SK-N-SH treated with all-trans-retinoic acid at 6 μM for 48 hours (cell line): ENCODE measurements at regions not wholly inside any gene's neighbourhood (a gene's known extent, or its start where the extent isn't known, plus 50 kb on each side); places are given as distances from the start of the nearest gene placed in this dataset.

Experiments
- ATAC-seq: fragments of 200-7000 bp; cut with Tn5 transposase; 3 replicates; pipeline ENCODE4 v1.9.1; 2020; ENCODE audit warnings: mild to moderate bottlenecking, moderate library complexity
- ARNTL ChIP-seq: fragments of 450-650 bp; formaldehyde crosslinking; IDR thresholded peaks from 2 replicates; pipeline ENCODE4 v1.5.0; 2020; ENCODE audit warnings: low read depth, mild to moderate bottlenecking, moderate library complexity, borderline replicate concordance
- BACH2 ChIP-seq: fragments of 250-450 bp; sonication (Bioruptor Pico); IDR thresholded peaks from 2 replicates; pipeline ENCODE4 v1.9.0; 2021; ENCODE audit warnings: mild to moderate bottlenecking, borderline replicate concordance
- CSDC2 ChIP-seq: fragments of 250-450 bp; sonication (Bioruptor Pico); IDR thresholded peaks from 2 replicates; pipeline ENCODE4 v1.5.0; 2020; ENCODE audit warnings: mild to moderate bottlenecking, moderate library complexity
- ESRRG ChIP-seq: fragments of 250-450 bp; sonication (Bioruptor Pico); IDR thresholded peaks from 2 replicates; pipeline ENCODE4 v1.6.1; 2021; ENCODE audit warnings: mild to moderate bottlenecking
- GLIS3 ChIP-seq: fragments of 250-450 bp; sonication (Bioruptor Pico); IDR thresholded peaks from 2 replicates; pipeline ENCODE4 v1.5.0; 2020; ENCODE audit warnings: mild to moderate bottlenecking, moderate library complexity
- ISL1 ChIP-seq: fragments of 250-450 bp; sonication (Bioruptor Pico); IDR thresholded peaks from 2 replicates; pipeline ENCODE4 v2.1.2; 2022; ENCODE audit warnings: mild to moderate bottlenecking, moderate library complexity
- OSR1 ChIP-seq: fragments of 250-450 bp; sonication (Bioruptor Pico); IDR thresholded peaks from 2 replicates; pipeline ENCODE4 v1.8.0; 2022; ENCODE audit warnings: moderate library complexity, mild to moderate bottlenecking, inconsistent platforms
- PPARA ChIP-seq: fragments of 250-450 bp; sonication (Bioruptor Pico); IDR thresholded peaks from 2 replicates; pipeline ENCODE4 v1.5.0; 2020; ENCODE audit warnings: mild to moderate bottlenecking, borderline replicate concordance
- SNAI2 ChIP-seq: fragments of 250-450 bp; sonication (Bioruptor Pico); IDR thresholded peaks from 2 replicates; pipeline ENCODE4 v1.5.0; 2020; ENCODE audit warnings: mild to moderate bottlenecking, moderate library complexity
- TCF4 ChIP-seq: fragments of 250-450 bp; sonication (Bioruptor Pico); IDR thresholded peaks from 2 replicates; pipeline ENCODE4 v1.8.0; 2021; ENCODE audit warnings: mild to moderate bottlenecking, moderate library complexity, borderline replicate concordance
- TOX ChIP-seq: fragments of 250-450 bp; sonication (Bioruptor Pico); IDR thresholded peaks from 2 replicates; pipeline ENCODE4 v1.8.0; 2021; ENCODE audit warnings: mild to moderate bottlenecking, moderate library complexity, borderline replicate concordance
- ZC3H10 ChIP-seq: fragments of 250-450 bp; sonication (Bioruptor Pico); IDR thresholded peaks from 2 replicates; pipeline ENCODE4 v1.5.1; 2021; ENCODE audit warnings: mild to moderate bottlenecking, moderate library complexity
- ZFP3 ChIP-seq: fragments of 250-450 bp; sonication (Bioruptor Pico); IDR thresholded peaks from 2 replicates; pipeline ENCODE4 v1.5.0; 2020; ENCODE audit warnings: mild to moderate bottlenecking, moderate library complexity
- ZFP30 ChIP-seq: fragments of 450-650 bp; formaldehyde crosslinking; IDR thresholded peaks from 2 replicates; pipeline ENCODE4 v1.5.0; 2022; ENCODE audit warnings: mild to moderate bottlenecking, moderate library complexity
- ZNF565 ChIP-seq: fragments of 450-650 bp; formaldehyde crosslinking; conservative IDR thresholded peaks from 2 replicates; pipeline ENCODE4 v1.5.0; 2020; ENCODE audit warnings: low read depth, mild to moderate bottlenecking, moderate library complexity
- ZNF70 ChIP-seq: fragments of 450-650 bp; formaldehyde crosslinking; IDR thresholded peaks from 2 replicates; pipeline ENCODE4 v1.5.0; 2020; ENCODE audit warnings: mild to moderate bottlenecking, moderate library complexity
- ZNF8 ChIP-seq: fragments of 450-650 bp; formaldehyde crosslinking; IDR thresholded peaks from 2 replicates; pipeline ENCODE4 v1.5.0; 2020; ENCODE audit warnings: mild to moderate bottlenecking, moderate library complexity
- TF ChIP-seq, protein P1 (sequence below): fragments of 250-450 bp; sonication (Bioruptor Pico); IDR thresholded peaks from 2 replicates; pipeline ENCODE4 v1.5.1; 2020; ENCODE audit warnings: low read depth, mild to moderate bottlenecking, moderate library complexity
- TF ChIP-seq, protein P2 (sequence below): fragments of 250-450 bp; sonication (Bioruptor Pico); IDR thresholded peaks from 2 replicates; pipeline ENCODE4 v1.8.0; 2021; ENCODE audit warnings: low read depth, mild to moderate bottlenecking, moderate library complexity, borderline replicate concordance
- TF ChIP-seq, protein P3 (sequence below): fragments of 250-450 bp; sonication (Bioruptor Pico); IDR thresholded peaks from 2 replicates; pipeline ENCODE4 v1.8.0; 2020; ENCODE audit warnings: mild to moderate bottlenecking, moderate library complexity, borderline replicate concordance
- TF ChIP-seq, protein P4 (sequence below): fragments of 250-450 bp; sonication (Bioruptor Pico); IDR thresholded peaks from 2 replicates; pipeline ENCODE4 v1.5.1; 2021; ENCODE audit warnings: mild to moderate bottlenecking, moderate library complexity

DNA sequence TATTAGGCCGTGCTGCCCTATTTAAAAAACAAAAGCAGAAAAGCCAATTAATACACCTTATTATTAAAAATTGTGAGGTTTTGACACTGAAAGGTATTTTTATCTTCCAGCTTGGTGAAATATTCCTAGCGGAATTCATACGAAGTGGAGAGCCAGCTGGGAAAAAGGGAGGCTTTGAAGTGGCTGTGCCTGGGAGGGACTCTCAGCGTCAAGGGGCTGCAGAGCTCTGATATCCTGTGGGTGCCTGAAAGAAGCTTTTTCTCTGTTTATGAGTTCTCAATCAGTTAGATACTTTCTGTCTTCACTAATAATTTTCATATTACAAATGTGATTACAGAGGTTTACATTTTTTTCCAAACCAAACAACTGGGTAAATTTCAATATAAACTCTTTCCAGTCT, 140.2 kb upstream of the MIR17HG start (continued):
- TF ChIP-seq, protein P1, sequence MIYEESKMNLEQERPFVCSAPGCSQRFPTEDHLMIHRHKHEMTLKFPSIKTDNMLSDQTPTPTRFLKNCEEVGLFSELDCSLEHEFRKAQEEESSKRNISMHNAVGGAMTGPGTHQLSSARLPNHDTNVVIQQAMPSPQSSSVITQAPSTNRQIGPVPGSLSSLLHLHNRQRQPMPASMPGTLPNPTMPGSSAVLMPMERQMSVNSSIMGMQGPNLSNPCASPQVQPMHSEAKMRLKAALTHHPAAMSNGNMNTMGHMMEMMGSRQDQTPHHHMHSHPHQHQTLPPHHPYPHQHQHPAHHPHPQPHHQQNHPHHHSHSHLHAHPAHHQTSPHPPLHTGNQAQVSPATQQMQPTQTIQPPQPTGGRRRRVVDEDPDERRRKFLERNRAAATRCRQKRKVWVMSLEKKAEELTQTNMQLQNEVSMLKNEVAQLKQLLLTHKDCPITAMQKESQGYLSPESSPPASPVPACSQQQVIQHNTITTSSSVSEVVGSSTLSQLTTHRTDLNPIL (CRISPR knock-in tag) = no peak
- no peak for TF ChIP-seq ISL1 (CRISPR knock-in tag)
- TF ChIP-seq GLIS3 (CRISPR knock-in tag) = no peak
- no peak for TF ChIP-seq SNAI2
- TF ChIP-seq PPARA (CRISPR knock-in tag) = no peak
- TF ChIP-seq ZFP30 = no peak
- no peak for TF ChIP-seq BACH2 (CRISPR knock-in tag)

DNA sequence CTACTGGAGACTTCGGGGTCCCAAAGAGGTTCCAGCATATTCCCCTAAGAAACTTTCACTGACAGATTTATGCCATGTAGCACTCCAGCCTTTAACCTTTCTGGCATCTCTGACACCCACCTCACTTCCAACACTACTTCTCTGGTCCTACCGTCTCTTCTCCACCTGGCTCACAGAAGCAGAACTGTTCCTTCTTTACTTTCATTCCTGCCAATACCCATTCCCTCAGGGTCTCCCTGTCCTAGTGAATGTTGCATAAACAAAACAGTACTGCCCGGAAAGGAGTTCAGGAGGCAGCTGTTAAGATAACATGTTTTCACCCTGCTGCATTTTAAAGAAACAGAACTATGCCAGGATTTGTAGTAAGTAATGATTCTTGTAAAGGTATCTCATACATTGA, 136.0 kb upstream of the MIR17HG start:
- TF ChIP-seq PPARA (CRISPR knock-in tag) (no peak), ZC3H10 (CRISPR knock-in tag) (no peak), ISL1 (CRISPR knock-in tag) (no peak), ARNTL (CRISPR knock-in tag) (no peak), TCF4 (CRISPR knock-in tag) (no peak), ZFP30 (no peak), OSR1 (CRISPR knock-in tag) (no peak), SNAI2 (no peak), GLIS3 (CRISPR knock-in tag) (no peak), BACH2 (CRISPR knock-in tag) (no peak), TOX (CRISPR knock-in tag) (no peak), ZNF8 (CRISPR knock-in tag) (no peak)
- TF ChIP-seq, protein P2, sequence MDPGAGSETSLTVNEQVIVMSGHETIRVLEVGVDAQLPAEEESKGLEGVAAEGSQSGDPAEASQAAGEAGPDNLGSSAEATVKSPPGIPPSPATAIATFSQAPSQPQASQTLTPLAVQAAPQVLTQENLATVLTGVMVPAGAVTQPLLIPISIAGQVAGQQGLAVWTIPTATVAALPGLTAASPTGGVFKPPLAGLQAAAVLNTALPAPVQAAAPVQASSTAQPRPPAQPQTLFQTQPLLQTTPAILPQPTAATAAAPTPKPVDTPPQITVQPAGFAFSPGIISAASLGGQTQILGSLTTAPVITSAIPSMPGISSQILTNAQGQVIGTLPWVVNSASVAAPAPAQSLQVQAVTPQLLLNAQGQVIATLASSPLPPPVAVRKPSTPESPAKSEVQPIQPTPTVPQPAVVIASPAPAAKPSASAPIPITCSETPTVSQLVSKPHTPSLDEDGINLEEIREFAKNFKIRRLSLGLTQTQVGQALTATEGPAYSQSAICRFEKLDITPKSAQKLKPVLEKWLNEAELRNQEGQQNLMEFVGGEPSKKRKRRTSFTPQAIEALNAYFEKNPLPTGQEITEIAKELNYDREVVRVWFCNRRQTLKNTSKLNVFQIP (CRISPR knock-in tag) = no peak
- TF ChIP-seq, protein P3, sequence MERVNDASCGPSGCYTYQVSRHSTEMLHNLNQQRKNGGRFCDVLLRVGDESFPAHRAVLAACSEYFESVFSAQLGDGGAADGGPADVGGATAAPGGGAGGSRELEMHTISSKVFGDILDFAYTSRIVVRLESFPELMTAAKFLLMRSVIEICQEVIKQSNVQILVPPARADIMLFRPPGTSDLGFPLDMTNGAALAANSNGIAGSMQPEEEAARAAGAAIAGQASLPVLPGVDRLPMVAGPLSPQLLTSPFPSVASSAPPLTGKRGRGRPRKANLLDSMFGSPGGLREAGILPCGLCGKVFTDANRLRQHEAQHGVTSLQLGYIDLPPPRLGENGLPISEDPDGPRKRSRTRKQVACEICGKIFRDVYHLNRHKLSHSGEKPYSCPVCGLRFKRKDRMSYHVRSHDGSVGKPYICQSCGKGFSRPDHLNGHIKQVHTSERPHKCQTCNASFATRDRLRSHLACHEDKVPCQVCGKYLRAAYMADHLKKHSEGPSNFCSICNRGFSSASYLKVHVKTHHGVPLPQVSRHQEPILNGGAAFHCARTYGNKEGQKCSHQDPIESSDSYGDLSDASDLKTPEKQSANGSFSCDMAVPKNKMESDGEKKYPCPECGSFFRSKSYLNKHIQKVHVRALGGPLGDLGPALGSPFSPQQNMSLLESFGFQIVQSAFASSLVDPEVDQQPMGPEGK (CRISPR knock-in tag) = no peak
- no peak for ATAC-seq

DNA sequence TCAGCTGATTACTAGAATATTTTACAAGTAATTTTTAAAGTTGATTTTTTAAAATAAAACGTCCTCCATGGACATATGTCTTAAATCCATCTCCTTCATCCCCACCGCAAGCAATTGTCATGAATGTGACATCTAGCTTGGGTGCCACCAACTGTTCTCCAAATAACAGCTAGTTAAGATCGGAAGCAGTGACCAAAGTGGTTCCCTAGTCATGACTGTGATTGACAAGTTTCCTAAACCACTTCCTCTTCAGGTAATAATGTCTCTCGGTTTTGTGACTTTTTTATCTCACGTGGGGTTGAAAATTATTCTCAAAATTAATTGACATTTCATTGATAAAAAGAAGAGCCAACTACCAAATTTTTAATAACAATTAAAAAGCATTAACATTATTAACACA, 135.3 kb upstream of the MIR17HG start:
- no peak for ATAC-seq

More for the DNA sequence above, 135.3 kb upstream of the MIR17HG start:
- TF ChIP-seq ESRRG = no peak
- TF ChIP-seq ISL1 (CRISPR knock-in tag) = no peak
- TF ChIP-seq PPARA (CRISPR knock-in tag) = no peak
- TF ChIP-seq ZNF70 (CRISPR knock-in tag) = no peak
- TF ChIP-seq CSDC2 = no peak
- no peak for TF ChIP-seq ZFP3 (CRISPR knock-in tag)
- TF ChIP-seq ZNF565 (CRISPR knock-in tag) = no peak
- no peak for TF ChIP-seq ZC3H10 (CRISPR knock-in tag)
- TF ChIP-seq, protein P1 (CRISPR knock-in tag) = no peak
- no peak for TF ChIP-seq GLIS3 (CRISPR knock-in tag)
- TF ChIP-seq, protein P3 (CRISPR knock-in tag) = no peak
- TF ChIP-seq, protein P2 (CRISPR knock-in tag) = no peak
- TF ChIP-seq, protein P4, sequence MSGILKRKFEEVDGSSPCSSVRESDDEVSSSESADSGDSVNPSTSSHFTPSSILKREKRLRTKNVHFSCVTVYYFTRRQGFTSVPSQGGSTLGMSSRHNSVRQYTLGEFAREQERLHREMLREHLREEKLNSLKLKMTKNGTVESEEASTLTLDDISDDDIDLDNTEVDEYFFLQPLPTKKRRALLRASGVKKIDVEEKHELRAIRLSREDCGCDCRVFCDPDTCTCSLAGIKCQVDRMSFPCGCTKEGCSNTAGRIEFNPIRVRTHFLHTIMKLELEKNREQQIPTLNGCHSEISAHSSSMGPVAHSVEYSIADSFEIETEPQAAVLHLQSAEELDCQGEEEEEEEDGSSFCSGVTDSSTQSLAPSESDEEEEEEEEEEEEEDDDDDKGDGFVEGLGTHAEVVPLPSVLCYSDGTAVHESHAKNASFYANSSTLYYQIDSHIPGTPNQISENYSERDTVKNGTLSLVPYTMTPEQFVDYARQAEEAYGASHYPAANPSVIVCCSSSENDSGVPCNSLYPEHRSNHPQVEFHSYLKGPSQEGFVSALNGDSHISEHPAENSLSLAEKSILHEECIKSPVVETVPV (CRISPR knock-in tag) = no peak
